ENCODE measurements at regions not wholly inside any gene's neighbourhood (a gene's known extent, or its start where the extent isn't known, plus 50 kb on each side); places are given as distances from the start of the nearest gene placed in this dataset.

- no peak for DNase-seq (ENCODE audit: low read depth)
- TF ChIP-seq CTCF (IDR thresholded peaks at IDR 0.05; ENCODE audit: control insufficient read depth, extremely low read depth, insufficient read depth), result no peak
- no peak overlapping the region for H3K4me3 ChIP-seq (ENCODE audit: low read depth, low read length)
These were observed 207.0 kb downstream of the BRD1 start for GRCh38 chr22:49620666-49621065.

- no peak overlapping the region for H3K4me3 ChIP-seq (ENCODE audit: low read depth, low read length)
- TF ChIP-seq CTCF (IDR thresholded peaks at IDR 0.05; ENCODE audit: control insufficient read depth, extremely low read depth, insufficient read depth), result no peak
- DNase-seq (ENCODE audit: low read depth), result no peak
These were observed 207.6 kb downstream of the BRD1 start for GRCh38 chr22:49620003-49620556.

- no peak overlapping the region for H3K4me3 ChIP-seq (ENCODE audit: low read depth, low read length)
- DNase-seq (ENCODE audit: low read depth), result no peak
- no peak for TF ChIP-seq CTCF (IDR thresholded peaks at IDR 0.05; ENCODE audit: control insufficient read depth, extremely low read depth, insufficient read depth)
These were observed 208.4 kb downstream of the BRD1 start for GRCh38 chr22:49619301-49619700.

GRCh38 chr22:49618677-49618953 lies 209.1 kb downstream of the BRD1 start:
- TF ChIP-seq CTCF (IDR thresholded peaks at IDR 0.05; ENCODE audit: control insufficient read depth, extremely low read depth, insufficient read depth), result no peak
- DNase-seq (ENCODE audit: low read depth), result no peak
- H3K4me3 ChIP-seq (ENCODE audit: low read depth, low read length), result no peak overlapping the region

- DNase-seq (ENCODE audit: low read depth), result no peak
- H3K4me3 ChIP-seq (ENCODE audit: low read depth, low read length), result no peak overlapping the region
- TF ChIP-seq CTCF (IDR thresholded peaks at IDR 0.05; ENCODE audit: control insufficient read depth, extremely low read depth, insufficient read depth), result no peak
These were observed 209.6 kb downstream of the BRD1 start for GRCh38 chr22:49617866-49618676.

- DNase-seq (ENCODE audit: low read depth), result no peak
- no peak for TF ChIP-seq CTCF (IDR thresholded peaks at IDR 0.05; ENCODE audit: control insufficient read depth, extremely low read depth, insufficient read depth)
- no peak overlapping the region for H3K4me3 ChIP-seq (ENCODE audit: low read depth, low read length)
These were observed 210.4 kb downstream of the BRD1 start for GRCh38 chr22:49617264-49617663.
